CD4-positive, alpha-beta T cell (primary cell): ENCODE measurements at regions not wholly inside any gene's neighbourhood (a gene's known extent, or its start where the extent isn't known, plus 50 kb on each side); places are given as distances from the start of the nearest gene placed in this dataset.

Source experiments
- ATAC-seq: fragments of 200-7000 bp; cut with Tn5 transposase; one replicate; pipeline ENCODE4 v1.10.0; 2022; ENCODE audit warnings: mild to moderate bottlenecking; ENCODE audit not compliant: poor library complexity
- CTCF ChIA-PET: fragments of 350-600 bp; sonication (Branson Sonifier 250); formaldehyde crosslinking; loops from one replicate; lab custom pipeline; 2021; ENCODE audit warnings: antibody characterized with exemption, inconsistent platforms; lab: Charles Lee
- POLR2A ChIA-PET: fragments of 350-600 bp; sonication (Branson Sonifier 250); formaldehyde crosslinking; loops from one replicate; lab custom pipeline; 2021; ENCODE audit warnings: antibody characterized with exemption, inconsistent platforms; lab: Charles Lee
- DNase-seq, 14 experiments: peaks; one replicate each; pipeline ENCODE4 v3.0.0-alpha.2; 2013 to 2020; ENCODE audit warnings: mixed read lengths in 2 of 14
- H3K27ac ChIP-seq, 2 donors: one replicate each; pipeline versions ENCODE4 v1.5.1 to v1.7.0; 2013; ENCODE audit warnings: low read length in 2 of 2, low read depth in 1 of 2, mild to moderate bottlenecking in 1 of 2
- H3K27me3 ChIP-seq, 2 experiments: 1 replicate in 1 of 2; 2 replicates in 1 of 2; pipeline versions ENCODE4 v1.6.1 to v1.7.0; 2013; ENCODE audit warnings: low read length in 2 of 2, control low read depth in 1 of 2, mild to moderate bottlenecking in 1 of 2, moderate library complexity in 1 of 2; ENCODE audit not compliant: insufficient read depth in 2 of 2, control insufficient read depth in 1 of 2
- H3K36me3 ChIP-seq: one replicate; pipeline ENCODE4 v1.6.1; 2013; ENCODE audit warnings: low read length, control low read depth; ENCODE audit not compliant: insufficient read depth
- H3K4me1 ChIP-seq: one replicate; pipeline ENCODE4 v1.6.1; 2013; ENCODE audit warnings: low read length, control low read depth; ENCODE audit not compliant: insufficient read depth
- H3K4me3 ChIP-seq: one replicate; pipeline ENCODE4 v1.5.1; 2013; ENCODE audit warnings: mild to moderate bottlenecking, low read length, moderate library complexity
- H3K9me3 ChIP-seq, 2 experiments: 1 replicate in 1 of 2; 2 replicates in 1 of 2; pipeline versions ENCODE4 v1.6.1 to v1.7.0; 2013; ENCODE audit warnings: low read length in 2 of 2, mild to moderate bottlenecking in 2 of 2, control low read depth in 1 of 2, moderate library complexity in 1 of 2; ENCODE audit not compliant: control insufficient read depth in 1 of 2, insufficient read depth in 1 of 2
- H3K27ac Mint-ChIP-seq: one replicate; pipeline ENCODE4 v1.8.0; 2020; ENCODE audit warnings: mixed read lengths
- H3K27me3 Mint-ChIP-seq: one replicate; pipeline ENCODE4 v1.8.0; 2021; ENCODE audit warnings: mixed read lengths
- H3K36me3 Mint-ChIP-seq: one replicate; pipeline ENCODE4 v1.8.0; 2021; ENCODE audit warnings: low read depth, mixed read lengths
- H3K4me1 Mint-ChIP-seq: one replicate; pipeline ENCODE4 v1.8.0; 2021; ENCODE audit warnings: low read depth, mixed read lengths
- H3K4me3 Mint-ChIP-seq: one replicate; pipeline ENCODE4 v1.8.0; 2020; ENCODE audit warnings: mild to moderate bottlenecking, mixed read lengths
- H3K9me3 Mint-ChIP-seq: one replicate; pipeline ENCODE4 v1.8.0; 2020; ENCODE audit warnings: mixed read lengths
- CTCF ChIP-seq: fragments of 200-600 bp; IDR thresholded peaks from one replicate; pipeline ENCODE4 v1.8.0; 2022; ENCODE audit warnings: antibody characterized with exemption, mild to moderate bottlenecking
- intact Hi-C, 2 experiments: fragments of 100-400 bp; cut with DNase I in 1 of 2; cut with micrococcal nuclease in 1 of 2; formaldehyde crosslinking; loops; one replicate each; pipeline versions ENCODE4 v1.15.1 to v1.9.0; 2023 to 2025; cut with DNase I, micrococcal nuclease

GRCh38 chr10:20631229-20631628 lies 265.9 kb downstream of the NEBL start:
- H3K36me3 Mint-ChIP-seq: no peaks in the 10 kb centered on the region
- H3K9me3 ChIP-seq: no peaks in the 10 kb centered on the region
- no peak for TF ChIP-seq CTCF
- H3K4me1 Mint-ChIP-seq: no peaks in the 10 kb centered on the region
- H3K27me3 ChIP-seq: no peaks in the 10 kb centered on the region
- H3K4me3 ChIP-seq: no peak overlapping the region
- ChIA-PET CTCF (no interaction called here), POLR2A (no interaction called here)
- no peak overlapping the region for H3K27ac ChIP-seq
- DNase-seq: no peak
- intact Hi-C loops: no loop called here
- H3K9me3 Mint-ChIP-seq: no peaks in the 10 kb centered on the region
- H3K27me3 Mint-ChIP-seq: no peaks in the 10 kb centered on the region
- H3K27ac Mint-ChIP-seq: no peak overlapping the region
- no peaks in the 10 kb centered on the region for H3K36me3 ChIP-seq
- H3K4me3 Mint-ChIP-seq: no peak overlapping the region
- no peaks in the 10 kb centered on the region for H3K4me1 ChIP-seq
- ATAC-seq: no peak

- ChIA-PET POLR2A (no interaction called here), CTCF (interaction anchor here (0.7 kb wide), 1 partner anchor 65 kb away, joined by 4 read pairs; no protein-coding TSS in a partner anchor)
- no peak overlapping the region for H3K4me3 ChIP-seq
- no peak overlapping the region for H3K27ac Mint-ChIP-seq
- H3K27me3 Mint-ChIP-seq: no peaks in the 10 kb centered on the region
- H3K36me3 Mint-ChIP-seq: no peaks in the 10 kb centered on the region
- no peaks in the 10 kb centered on the region for H3K27me3 ChIP-seq
- ATAC-seq (no peak), DNase-seq (no peak)
- H3K27ac ChIP-seq: no peak overlapping the region
- no peaks in the 10 kb centered on the region for H3K36me3 ChIP-seq
- intact Hi-C loops: no loop called here
- TF ChIP-seq CTCF: no peak
- no peaks in the 10 kb centered on the region for H3K4me1 ChIP-seq
- no peaks in the 10 kb centered on the region for H3K4me1 Mint-ChIP-seq
- no peak overlapping the region for H3K4me3 Mint-ChIP-seq
- H3K9me3 ChIP-seq: no peaks in the 10 kb centered on the region
- H3K9me3 Mint-ChIP-seq: no peaks in the 10 kb centered on the region
Measured at GRCh38 chr10:20630092-20630643, 266.9 kb downstream of the NEBL start.

- no peak for DNase-seq
- POLR2A ChIA-PET: no interaction called here
- H3K27ac Mint-ChIP-seq: no peak overlapping the region
Measured at GRCh38 chr10:20627946-20628507, 269.1 kb downstream of the NEBL start.

More at GRCh38 chr10:20627946-20628507, 269.1 kb downstream of the NEBL start:
- H3K9me3 ChIP-seq: no peaks in the 10 kb centered on the region
- no peaks in the 10 kb centered on the region for H3K36me3 ChIP-seq
- intact Hi-C loops: no loop called here
- Mint-ChIP-seq H3K4me1 (no peaks in the 10 kb centered on the region), H3K27me3 (no peaks in the 10 kb centered on the region), H3K36me3 (no peaks in the 10 kb centered on the region), H3K9me3 (no peaks in the 10 kb centered on the region), H3K4me3 (no peak overlapping the region)
- H3K27me3 ChIP-seq: no peaks in the 10 kb centered on the region
- no peak for ATAC-seq
- no peak overlapping the region for H3K27ac ChIP-seq
- no peak for TF ChIP-seq CTCF
- no peak overlapping the region for H3K4me3 ChIP-seq
- no peaks in the 10 kb centered on the region for H3K4me1 ChIP-seq
- CTCF ChIA-PET: no interaction called here
